NCI-H2171 treated with DMSO at 0.1 percent for 48 hours (cell line): ENCODE measurements at regions not wholly inside any gene's neighbourhood (a gene's known extent, or its start where the extent isn't known, plus 50 kb on each side); places are given as distances from the start of the nearest gene placed in this dataset.

Source experiments
- DNase-seq: peaks from one replicate; lab custom pipeline; 2025; lab: John Stamatoyannopoulos, UW

- DNase-seq: no peak
Observed at GRCh38 chr3:160098261-160098908, 109.8 kb downstream of the IL12A start.

- no peak for DNase-seq
Observed at GRCh38 chr3:160098926-160099626, 110.4 kb downstream of the IL12A start.

GRCh38 chr3:160099834-160100233, 111.2 kb downstream of the IL12A start:
- no peak for DNase-seq

- DNase-seq: no peak
Observed at GRCh38 chr3:160100610-160101009, 112.0 kb downstream of the IL12A start.

- DNase-seq: peak; percentile 39
Observed at GRCh38 chr3:160102001-160102400, 113.4 kb downstream of the IL12A start.

- no peak for DNase-seq
Observed at GRCh38 chr3:160103397-160103796, 114.8 kb downstream of the IL12A start.

- no peak for DNase-seq
Observed at GRCh38 chr3:160105907-160106584, 117.4 kb downstream of the IL12A start.

GRCh38 chr3:160106905-160107861, 118.0 kb upstream of the C3orf80 start:
- no peak for DNase-seq

- no peak for DNase-seq
Observed at GRCh38 chr3:160108362-160108761, 116.9 kb upstream of the C3orf80 start.

- no peak for DNase-seq
Observed at GRCh38 chr3:160112481-160112880, 112.7 kb upstream of the C3orf80 start.

- no peak for DNase-seq
Observed at GRCh38 chr3:160112996-160113395, 112.2 kb upstream of the C3orf80 start.

- DNase-seq: no peak
Observed at GRCh38 chr3:160114355-160114995, 110.7 kb upstream of the C3orf80 start.

GRCh38 chr3:160115387-160115786, 109.8 kb upstream of the C3orf80 start:
- DNase-seq: no peak

GRCh38 chr3:160124224-160124623, 101.0 kb upstream of the C3orf80 start:
- no peak for DNase-seq

GRCh38 chr3:160125258-160125657, 100.0 kb upstream of the C3orf80 start:
- DNase-seq: no peak

- no peak for DNase-seq
Observed at GRCh38 chr3:160126051-160126450, 99.2 kb upstream of the C3orf80 start.

- DNase-seq: no peak
Observed at GRCh38 chr3:160126761-160127160, 98.5 kb upstream of the C3orf80 start.

- DNase-seq: no peak
Observed at GRCh38 chr3:160127308-160127707, 97.9 kb upstream of the C3orf80 start.

GRCh38 chr3:160128056-160128455, 97.2 kb upstream of the C3orf80 start:
- no peak for DNase-seq

GRCh38 chr3:160129459-160130061, 95.7 kb upstream of the C3orf80 start:
- DNase-seq: no peak

- no peak for DNase-seq
Observed at GRCh38 chr3:160130071-160130470, 95.2 kb upstream of the C3orf80 start.
